ENCODE measurements at regions not wholly inside any gene's neighbourhood (a gene's known extent, or its start where the extent isn't known, plus 50 kb on each side); places are given as distances from the start of the nearest gene placed in this dataset.

DNA sequence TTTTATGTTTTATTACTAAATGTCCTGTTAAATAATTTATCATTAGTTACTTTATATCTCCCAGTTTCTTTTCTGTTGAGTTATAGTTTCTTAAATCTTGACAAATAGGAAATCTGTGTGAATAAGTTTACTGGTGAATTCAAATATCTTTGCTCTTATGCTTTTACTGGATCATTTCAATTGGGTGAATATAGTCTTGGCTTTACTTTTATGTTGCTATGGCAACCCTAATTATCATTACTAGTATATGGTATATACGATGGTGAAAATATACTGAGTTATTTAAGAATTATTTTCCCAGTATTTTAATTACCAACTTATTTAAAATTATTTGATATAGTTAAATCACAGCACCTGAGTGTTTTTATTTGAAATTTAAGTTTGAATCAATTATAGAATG is 363.0 kb downstream of the CDH10 start:
- Histone ChIP-seq H3K4me3 (ENCODE audit: extremely low read depth, insufficient read depth, low read length, poor library complexity, severe bottlenecking) (no peak overlapping the region), H3K27ac (ENCODE audit: low read depth, low read length, severe bottlenecking) (no peak overlapping the region), H3K9me3 (ENCODE audit: control insufficient read depth, low read length) (no peaks in the 10 kb centered on the region), H3K36me3 (ENCODE audit: control insufficient read depth, insufficient read depth, low read length) (no peaks in the 10 kb centered on the region), H3K4me1 (ENCODE audit: control insufficient read depth, insufficient read depth, low read length, poor library complexity, severe bottlenecking) (no peaks in the 10 kb centered on the region)
- no CpG with 5 or more reads among the region's 1 CpG for WGBS, 2 experiments (ENCODE audit: insufficient coverage in 2 of 2)

- Histone ChIP-seq H3K36me3 (ENCODE audit: control insufficient read depth, insufficient read depth, low read length) (no peaks in the 10 kb centered on the region), H3K9me3 (ENCODE audit: control insufficient read depth, low read length) (no peaks in the 10 kb centered on the region), H3K27ac (ENCODE audit: low read depth, low read length, severe bottlenecking) (no peak overlapping the region), H3K4me3 (ENCODE audit: extremely low read depth, insufficient read depth, low read length, poor library complexity, severe bottlenecking) (no peak overlapping the region), H3K4me1 (ENCODE audit: control insufficient read depth, insufficient read depth, low read length, poor library complexity, severe bottlenecking) (no peaks in the 10 kb centered on the region)
- WGBS, 2 experiments (ENCODE audit: insufficient coverage in 2 of 2), result no CpG with 5 or more reads among the region's 2 CpGs
These were observed 355.0 kb downstream of the CDH10 start for GRCh38 chr5:24289582-24290335.

- Histone ChIP-seq H3K9me3 (ENCODE audit: control insufficient read depth, low read length) (no peaks in the 10 kb centered on the region), H3K4me3 (ENCODE audit: extremely low read depth, insufficient read depth, low read length, poor library complexity, severe bottlenecking) (no peak overlapping the region), H3K27ac (ENCODE audit: low read depth, low read length, severe bottlenecking) (no peak overlapping the region), H3K4me1 (ENCODE audit: control insufficient read depth, insufficient read depth, low read length, poor library complexity, severe bottlenecking) (no peaks in the 10 kb centered on the region), H3K36me3 (ENCODE audit: control insufficient read depth, insufficient read depth, low read length) (no peaks in the 10 kb centered on the region)
- WGBS, 2 experiments (ENCODE audit: insufficient coverage in 2 of 2), result no CpG with 5 or more reads among the region's 1 CpG
These were observed 354.2 kb downstream of the CDH10 start for GRCh38 chr5:24290536-24290935.

DNA sequence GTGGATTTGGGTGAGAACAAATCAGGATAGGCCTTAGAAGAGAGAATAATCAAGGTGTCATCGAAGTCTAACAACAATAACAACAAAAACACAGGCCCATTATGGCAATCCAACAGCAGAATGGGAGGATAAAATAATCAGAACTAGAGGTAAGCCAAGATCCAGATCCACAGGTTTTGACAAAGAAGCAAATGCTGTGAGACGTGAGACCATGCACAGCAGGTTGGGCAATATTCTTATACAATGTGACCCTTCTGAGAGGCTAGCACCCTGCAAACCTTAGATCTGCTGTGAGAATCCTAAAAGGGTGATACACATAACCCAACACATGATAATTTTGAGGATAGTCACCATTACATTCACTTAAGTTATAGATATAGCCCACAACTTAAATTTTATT is 352.9 kb downstream of the CDH10 start:
- Histone ChIP-seq H3K36me3 (ENCODE audit: control insufficient read depth, insufficient read depth, low read length) (no peaks in the 10 kb centered on the region), H3K27ac (ENCODE audit: low read depth, low read length, severe bottlenecking) (no peak overlapping the region), H3K4me3 (ENCODE audit: extremely low read depth, insufficient read depth, low read length, poor library complexity, severe bottlenecking) (no peak overlapping the region), H3K9me3 (ENCODE audit: control insufficient read depth, low read length) (no peaks in the 10 kb centered on the region), H3K4me1 (ENCODE audit: control insufficient read depth, insufficient read depth, low read length, poor library complexity, severe bottlenecking) (no peaks in the 10 kb centered on the region)
- WGBS, 2 experiments (ENCODE audit: insufficient coverage in 2 of 2), result 100% methylated on average over 1 of the region's 2 CpGs

- Histone ChIP-seq H3K4me1 (ENCODE audit: control insufficient read depth, insufficient read depth, low read length, poor library complexity, severe bottlenecking) (no peaks in the 10 kb centered on the region), H3K27ac (ENCODE audit: low read depth, low read length, severe bottlenecking) (no peak overlapping the region), H3K9me3 (ENCODE audit: control insufficient read depth, low read length) (no peaks in the 10 kb centered on the region), H3K4me3 (ENCODE audit: extremely low read depth, insufficient read depth, low read length, poor library complexity, severe bottlenecking) (no peak overlapping the region), H3K36me3 (ENCODE audit: control insufficient read depth, insufficient read depth, low read length) (no peaks in the 10 kb centered on the region)
- 54 to 100% methylated on average over 2 to 3 of the region's 4 CpGs for WGBS, 2 experiments (ENCODE audit: insufficient coverage in 2 of 2)
These were observed 350.4 kb downstream of the CDH10 start for GRCh38 chr5:24294333-24294732.

DNA sequence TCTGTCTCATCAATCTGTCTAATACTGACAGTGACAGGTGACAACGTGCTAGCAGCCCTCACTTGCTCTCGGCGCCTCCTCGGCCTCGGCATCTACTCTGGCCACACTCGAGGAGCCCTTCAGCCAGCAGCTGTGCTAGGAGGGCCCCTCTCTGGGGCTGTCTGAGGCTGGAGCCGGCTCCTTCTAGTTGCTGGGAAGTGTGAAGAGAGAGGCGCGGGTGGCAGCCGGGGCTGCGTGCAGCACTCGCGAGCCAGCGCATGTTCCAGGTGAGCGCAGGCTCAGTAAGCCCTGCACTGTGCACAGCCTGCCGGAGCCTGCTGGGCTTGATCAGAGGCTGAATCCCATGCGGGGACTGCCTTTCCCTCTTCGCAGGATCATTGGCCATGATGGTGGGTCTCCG is 330.7 kb downstream of the CDH10 start:
- WGBS, 2 experiments (ENCODE audit: insufficient coverage in 2 of 2), result 81 to 91% methylated on average over 13 to 16 of the region's 19 CpGs
- Histone ChIP-seq H3K4me1 (ENCODE audit: control insufficient read depth, insufficient read depth, low read length, poor library complexity, severe bottlenecking) (no peaks in the 10 kb centered on the region), H3K9me3 (ENCODE audit: control insufficient read depth, low read length) (peaks cover 2% of the 10 kb centered on the region), H3K36me3 (ENCODE audit: control insufficient read depth, insufficient read depth, low read length) (no peaks in the 10 kb centered on the region), H3K4me3 (ENCODE audit: extremely low read depth, insufficient read depth, low read length, poor library complexity, severe bottlenecking) (no peak overlapping the region), H3K27ac (ENCODE audit: low read depth, low read length, severe bottlenecking) (no peak overlapping the region)

GRCh38 chr5:24320643-24321042 is 324.1 kb downstream of the CDH10 start:
- no peak overlapping the region for H3K4me3 ChIP-seq (ENCODE audit: extremely low read depth, insufficient read depth, low read length, poor library complexity, severe bottlenecking)
- no peaks in the 10 kb centered on the region for H3K36me3 ChIP-seq (ENCODE audit: control insufficient read depth, insufficient read depth, low read length)
- H3K4me1 ChIP-seq (ENCODE audit: control insufficient read depth, insufficient read depth, low read length, poor library complexity, severe bottlenecking), result no peaks in the 10 kb centered on the region
- no peak overlapping the region for H3K27ac ChIP-seq (ENCODE audit: low read depth, low read length, severe bottlenecking)
- no peaks in the 10 kb centered on the region for H3K9me3 ChIP-seq (ENCODE audit: control insufficient read depth, low read length)
- 90% methylated on average over 2 of the region's 3 CpGs for WGBS, 2 experiments (ENCODE audit: insufficient coverage in 2 of 2)

DNA sequence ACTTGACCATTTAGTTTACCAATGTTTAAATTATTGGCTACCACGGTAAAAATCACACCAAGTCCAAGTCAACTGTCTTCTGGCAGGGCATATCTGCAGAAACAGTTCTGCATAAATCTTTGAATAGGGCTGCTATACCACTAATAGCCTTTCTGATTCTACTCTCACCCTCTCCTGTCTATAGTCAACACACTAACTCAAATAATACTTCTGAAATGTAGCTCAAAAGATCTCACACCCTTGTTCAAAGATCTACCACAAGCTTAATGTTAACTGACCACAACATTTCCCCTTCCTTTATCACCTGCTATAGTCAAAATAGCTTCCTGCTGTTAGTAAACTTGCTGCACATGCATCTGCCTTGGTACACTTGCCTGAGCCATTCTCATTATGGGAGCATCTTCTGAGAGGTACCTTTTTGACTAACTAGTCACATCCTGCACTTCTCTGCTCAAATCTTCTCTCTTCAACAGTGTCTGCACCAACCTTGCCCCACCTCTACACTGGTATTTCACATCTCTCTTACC is 319.4 kb downstream of the CDH10 start:
- H3K9me3 ChIP-seq (ENCODE audit: control insufficient read depth, low read length), result no peaks in the 10 kb centered on the region
- H3K36me3 ChIP-seq (ENCODE audit: control insufficient read depth, insufficient read depth, low read length), result no peaks in the 10 kb centered on the region
- no peak overlapping the region for H3K4me3 ChIP-seq (ENCODE audit: extremely low read depth, insufficient read depth, low read length, poor library complexity, severe bottlenecking)
- H3K4me1 ChIP-seq (ENCODE audit: control insufficient read depth, insufficient read depth, low read length, poor library complexity, severe bottlenecking), result no peaks in the 10 kb centered on the region
- 78 to 82% methylated on average over 1 of the region's 1 CpG for WGBS, 2 experiments (ENCODE audit: insufficient coverage in 2 of 2)
- H3K27ac ChIP-seq (ENCODE audit: low read depth, low read length, severe bottlenecking), result no peak overlapping the region

- Histone ChIP-seq H3K36me3 (ENCODE audit: control insufficient read depth, insufficient read depth, low read length) (no peaks in the 10 kb centered on the region), H3K4me3 (ENCODE audit: extremely low read depth, insufficient read depth, low read length, poor library complexity, severe bottlenecking) (no peak overlapping the region), H3K4me1 (ENCODE audit: control insufficient read depth, insufficient read depth, low read length, poor library complexity, severe bottlenecking) (no peaks in the 10 kb centered on the region), H3K27ac (ENCODE audit: low read depth, low read length, severe bottlenecking) (no peak overlapping the region), H3K9me3 (ENCODE audit: control insufficient read depth, low read length) (no peaks in the 10 kb centered on the region)
These were observed 313.2 kb downstream of the CDH10 start for GRCh38 chr5:24331531-24331930.

DNA sequence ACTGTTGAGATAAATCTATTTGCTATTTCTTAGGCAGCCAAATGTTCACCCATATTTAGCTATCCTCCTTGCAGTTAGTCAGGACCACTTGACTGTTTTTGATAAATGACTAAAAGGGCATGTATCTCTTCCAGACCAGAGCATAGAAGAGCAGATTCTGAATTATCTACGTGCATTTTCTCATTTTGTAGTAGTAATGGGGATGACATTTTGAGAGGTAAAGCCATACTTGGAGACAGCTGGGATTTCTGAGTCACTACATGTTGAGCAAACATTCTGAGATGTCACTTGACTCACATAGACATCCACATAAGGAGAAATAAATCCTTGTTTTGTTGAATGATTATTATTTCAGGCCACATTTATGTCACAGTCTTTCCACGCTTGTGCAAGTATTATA is 297.6 kb downstream of the CDH10 start:
- Histone ChIP-seq H3K27ac (ENCODE audit: low read depth, low read length, severe bottlenecking) (no peak overlapping the region), H3K9me3 (ENCODE audit: control insufficient read depth, low read length) (no peaks in the 10 kb centered on the region), H3K4me3 (ENCODE audit: extremely low read depth, insufficient read depth, low read length, poor library complexity, severe bottlenecking) (no peak overlapping the region), H3K4me1 (ENCODE audit: control insufficient read depth, insufficient read depth, low read length, poor library complexity, severe bottlenecking) (no peaks in the 10 kb centered on the region), H3K36me3 (ENCODE audit: control insufficient read depth, insufficient read depth, low read length) (no peaks in the 10 kb centered on the region)
- WGBS, 2 experiments (ENCODE audit: insufficient coverage in 2 of 2), result no CpG with 5 or more reads among the region's 2 CpGs

- Histone ChIP-seq H3K9me3 (ENCODE audit: control insufficient read depth, low read length) (no peaks in the 10 kb centered on the region), H3K36me3 (ENCODE audit: control insufficient read depth, insufficient read depth, low read length) (no peaks in the 10 kb centered on the region), H3K27ac (ENCODE audit: low read depth, low read length, severe bottlenecking) (no peak overlapping the region), H3K4me3 (ENCODE audit: extremely low read depth, insufficient read depth, low read length, poor library complexity, severe bottlenecking) (no peak overlapping the region), H3K4me1 (ENCODE audit: control insufficient read depth, insufficient read depth, low read length, poor library complexity, severe bottlenecking) (no peaks in the 10 kb centered on the region)
- 100% methylated on average over 2 of the region's 7 CpGs; no CpG with 5 or more reads in 1 of the 2 experiments for WGBS, 2 experiments (ENCODE audit: insufficient coverage in 2 of 2)
These were observed 293.5 kb downstream of the CDH10 start for GRCh38 chr5:24351285-24351684.

Data from mesodermal cell (in vitro differentiated cells).